SJCRH30 (cell line): ENCODE measurements at regions not wholly inside any gene's neighbourhood (a gene's known extent, or its start where the extent isn't known, plus 50 kb on each side); places are given as distances from the start of the nearest gene placed in this dataset.

Experiments used
- DNase-seq, 2 experiments: peaks; one replicate each; pipeline ENCODE4 v3.0.0-alpha.2; 2015 to 2020
- H3K27ac ChIP-seq: fragments of 250-450 bp; sonication (Bioruptor Pico); 2 replicates; pipeline ENCODE4 v1.5.1; 2020; ENCODE audit warnings: mild to moderate bottlenecking, moderate library complexity
- H3K27me3 ChIP-seq: fragments of 250-450 bp; sonication (Bioruptor Pico); 2 replicates; pipeline ENCODE4 v1.5.1; 2020; ENCODE audit warnings: mild to moderate bottlenecking, moderate library complexity
- H3K36me3 ChIP-seq: fragments of 250-450 bp; sonication (Bioruptor Pico); 2 replicates; pipeline ENCODE4 v1.5.1; 2020; ENCODE audit warnings: mild to moderate bottlenecking, moderate library complexity
- H3K4me1 ChIP-seq: fragments of 250-450 bp; sonication (Bioruptor Pico); 2 replicates; pipeline ENCODE4 v1.5.1; 2020; ENCODE audit warnings: mild to moderate bottlenecking, moderate library complexity
- H3K4me3 ChIP-seq: fragments of 250-450 bp; sonication (Bioruptor Pico); 2 replicates; pipeline ENCODE4 v1.5.1; 2020; ENCODE audit warnings: mild to moderate bottlenecking, moderate library complexity
- H3K9me3 ChIP-seq: fragments of 250-450 bp; sonication (Bioruptor Pico); replicated peaks from 2 replicates; pipeline ENCODE4 v1.5.1; 2020; ENCODE audit warnings: mild to moderate bottlenecking, moderate library complexity

DNA sequence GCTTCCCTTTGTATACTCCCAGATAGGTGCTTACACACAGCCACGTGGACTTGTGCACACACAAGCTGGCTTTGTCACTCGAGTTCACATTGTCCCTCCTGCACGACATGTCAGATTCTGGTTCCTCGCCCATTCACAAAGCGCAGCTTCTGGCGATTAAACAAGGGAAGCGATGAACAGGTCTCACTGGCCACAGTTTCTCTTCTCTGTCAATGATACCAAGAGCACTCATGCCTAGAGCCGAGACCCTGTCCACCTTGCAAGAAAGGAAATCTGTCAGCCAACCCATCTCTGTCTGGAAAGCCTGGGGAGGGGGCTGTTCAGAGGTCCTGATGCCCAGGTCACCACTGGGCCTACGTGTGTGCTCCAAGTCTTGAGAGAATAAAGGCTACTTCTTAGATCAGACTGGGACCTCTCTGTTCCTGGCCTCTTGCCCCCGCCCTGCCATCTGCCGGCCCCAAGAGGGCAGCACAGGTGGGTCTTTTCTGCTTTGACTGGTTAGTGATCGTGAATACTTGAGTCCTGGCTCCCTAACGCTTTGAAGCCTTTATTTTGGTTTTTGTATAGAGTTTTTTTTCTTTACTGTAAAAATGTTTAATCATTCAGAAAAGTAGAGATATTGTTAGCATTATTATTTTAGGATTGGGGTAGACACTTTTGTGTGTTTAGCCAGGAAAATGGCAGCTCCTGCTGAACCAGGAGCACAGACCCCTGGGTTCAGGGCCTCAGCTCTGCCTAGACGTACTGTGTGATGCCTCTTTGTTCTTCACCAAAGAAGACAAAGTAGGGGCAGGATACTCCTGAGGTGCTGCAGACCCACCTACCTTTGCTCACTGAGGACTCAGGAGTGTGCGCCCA lies 104.7 kb downstream of the MRM1 start:
- H3K9me3 ChIP-seq = no peaks in the 10 kb centered on the region
- no peak overlapping the region for H3K4me3 ChIP-seq
- H3K27me3 ChIP-seq = no peaks in the 10 kb centered on the region
- no peaks in the 10 kb centered on the region for H3K4me1 ChIP-seq
- peak; percentile 39 to 57 for DNase-seq
- no peak overlapping the region for H3K27ac ChIP-seq
- H3K36me3 ChIP-seq = no peaks in the 10 kb centered on the region

DNA sequence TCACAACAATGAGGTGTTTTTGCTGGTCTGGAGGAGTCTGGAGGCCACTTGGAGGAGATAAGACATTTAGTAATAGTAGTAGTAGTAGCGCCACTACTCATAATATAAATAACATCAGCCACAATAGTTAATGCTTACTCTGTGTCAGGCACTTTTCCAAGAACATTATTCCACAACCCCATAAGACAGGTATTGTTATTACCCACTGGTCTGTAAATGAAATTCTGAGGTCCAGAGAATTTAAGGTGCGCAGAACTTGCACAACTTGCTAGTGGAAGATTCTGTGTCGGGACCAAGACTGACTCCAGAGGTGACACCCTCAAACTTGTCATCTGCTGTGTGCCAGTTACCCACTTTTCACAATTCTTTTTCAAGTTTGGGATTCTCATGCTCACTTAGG lies 106.5 kb downstream of the MRM1 start:
- H3K4me3 ChIP-seq = no peak overlapping the region
- no peaks in the 10 kb centered on the region for H3K27me3 ChIP-seq
- no peak overlapping the region for H3K27ac ChIP-seq
- H3K36me3 ChIP-seq = no peaks in the 10 kb centered on the region
- DNase-seq = no peak
- H3K9me3 ChIP-seq = no peaks in the 10 kb centered on the region
- H3K4me1 ChIP-seq = no peaks in the 10 kb centered on the region

DNA sequence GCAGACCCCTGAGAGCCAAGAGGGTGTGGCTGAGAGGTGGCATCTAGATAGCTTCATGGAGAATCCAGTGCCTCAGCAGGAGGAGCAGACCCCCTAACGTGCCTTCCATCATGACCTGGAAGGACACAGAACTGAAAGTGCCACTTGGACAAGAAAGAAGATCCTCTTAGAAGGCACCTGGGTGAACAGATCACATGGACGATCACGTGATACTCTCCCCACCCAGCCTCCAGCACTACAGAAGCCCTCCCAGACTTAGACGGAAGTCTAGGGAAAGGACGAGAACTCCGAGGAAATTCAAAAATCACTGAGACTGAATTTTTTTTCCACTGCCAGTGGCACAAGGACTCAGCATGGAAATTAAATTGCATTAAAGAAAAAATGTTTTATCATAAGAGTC lies 113.4 kb downstream of the MRM1 start:
- H3K27me3 ChIP-seq = no peaks in the 10 kb centered on the region; the same call in 1 of the 2 replicates
- H3K4me1 ChIP-seq = no peaks in the 10 kb centered on the region
- H3K27ac ChIP-seq = no peak overlapping the region
- H3K4me3 ChIP-seq = no peak overlapping the region
- no peak for DNase-seq
- H3K9me3 ChIP-seq = no peaks in the 10 kb centered on the region
- no peaks in the 10 kb centered on the region for H3K36me3 ChIP-seq

DNA sequence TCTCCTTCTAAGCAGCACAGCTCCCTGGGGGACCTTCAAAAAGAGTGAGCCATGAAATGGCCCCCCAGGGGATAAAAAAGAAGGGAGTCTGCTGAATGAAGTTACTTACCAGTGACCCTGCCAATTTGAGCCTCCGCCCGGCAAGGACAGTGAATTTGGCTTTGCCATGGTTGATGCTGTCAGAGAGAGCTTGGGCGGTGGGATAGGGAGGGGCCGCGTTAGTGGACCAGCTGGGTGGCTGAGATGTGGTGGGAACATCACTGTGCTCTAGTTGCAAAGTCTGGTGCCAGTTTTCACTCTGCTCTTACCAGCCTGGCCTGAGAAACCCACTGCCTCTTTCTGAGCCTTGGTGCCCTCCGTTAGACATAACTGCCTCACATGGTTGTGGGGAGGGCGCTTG lies 114.6 kb downstream of the MRM1 start:
- H3K4me1 ChIP-seq = no peaks in the 10 kb centered on the region
- no peaks in the 10 kb centered on the region for H3K36me3 ChIP-seq
- no peak for DNase-seq
- H3K4me3 ChIP-seq = no peak overlapping the region
- no peaks in the 10 kb centered on the region; the same call in 1 of the 2 replicates for H3K27me3 ChIP-seq
- H3K9me3 ChIP-seq = no peaks in the 10 kb centered on the region
- no peak overlapping the region for H3K27ac ChIP-seq

DNA sequence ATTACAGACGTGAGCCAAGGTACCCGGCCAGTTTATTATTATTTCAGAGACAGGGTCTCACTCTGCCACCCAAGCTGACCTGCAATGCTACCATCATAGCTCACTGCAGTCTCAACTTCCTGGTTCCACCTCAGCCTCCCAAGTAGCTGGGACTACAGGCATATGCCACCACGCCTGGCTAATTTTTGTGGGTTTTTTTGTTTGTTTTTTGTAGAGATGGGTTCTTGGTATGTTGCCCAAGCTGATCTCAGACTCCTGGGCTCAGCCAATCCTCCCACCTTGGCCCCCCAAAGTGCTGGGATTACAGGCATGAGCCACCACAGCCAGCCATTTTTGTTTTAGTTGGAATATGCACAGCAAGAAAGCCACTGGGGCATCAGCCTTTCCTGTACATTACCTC lies 115.7 kb downstream of the MRM1 start:
- no peak for DNase-seq
- peaks cover 4% of the 10 kb centered on the region; the same call in 1 of the 2 replicates for H3K27me3 ChIP-seq
- H3K4me1 ChIP-seq = no peaks in the 10 kb centered on the region
- H3K36me3 ChIP-seq = no peaks in the 10 kb centered on the region
- H3K4me3 ChIP-seq = no peak overlapping the region
- no peak overlapping the region for H3K27ac ChIP-seq
- no peaks in the 10 kb centered on the region for H3K9me3 ChIP-seq

DNA sequence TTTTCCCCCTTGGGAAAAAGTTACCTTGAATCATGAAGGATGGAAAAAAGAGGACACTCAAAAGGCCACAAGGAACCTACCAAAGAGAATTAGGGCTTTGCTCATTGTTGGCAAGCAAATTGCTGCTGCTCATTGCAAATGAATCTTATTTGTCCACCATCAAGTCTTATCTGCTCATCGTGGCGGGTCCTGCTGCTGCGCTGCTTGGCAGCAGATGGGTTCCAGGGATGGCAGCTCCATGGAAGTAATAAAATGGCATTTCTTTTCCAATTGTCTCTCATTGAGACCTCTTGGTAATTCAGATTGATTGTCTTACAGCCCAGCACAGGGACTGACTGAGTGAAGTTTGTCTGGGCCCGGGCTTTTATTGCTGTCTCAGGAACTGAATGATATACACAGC lies 118.7 kb downstream of the MRM1 start:
- Histone ChIP-seq H3K27ac (no peak overlapping the region), H3K36me3 (no peaks in the 10 kb centered on the region), H3K4me3 (no peak overlapping the region), H3K9me3 (no peaks in the 10 kb centered on the region), H3K4me1 (no peaks in the 10 kb centered on the region), H3K27me3 (peaks cover 4% of the 10 kb centered on the region; the same call in 1 of the 2 replicates)
- no peak for DNase-seq

DNA sequence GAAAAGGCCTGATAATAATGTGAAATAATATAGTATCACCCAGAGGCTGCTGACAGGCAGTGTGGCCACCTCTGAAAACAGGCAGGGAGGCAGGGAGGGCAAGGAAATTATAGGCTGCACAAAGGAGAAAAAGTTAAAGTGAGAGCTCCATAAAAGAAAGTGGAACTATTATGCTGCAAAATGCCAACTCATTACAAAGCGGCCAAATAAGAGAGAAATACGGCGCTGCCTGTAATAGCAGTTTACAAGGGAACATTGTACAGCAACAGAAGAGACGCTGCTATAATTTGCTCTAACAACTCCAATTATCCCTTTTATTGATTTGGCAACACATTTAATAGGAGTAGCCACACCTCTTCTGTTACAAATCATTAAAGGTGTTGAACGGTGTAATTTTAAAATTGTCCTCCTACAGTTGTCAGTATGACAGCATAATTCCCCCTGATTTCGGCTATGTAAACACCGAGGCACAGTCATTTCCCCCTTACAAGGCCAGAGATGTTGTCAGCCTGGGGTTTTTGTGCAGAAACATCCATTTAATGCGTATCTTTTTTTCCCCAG lies 120.3 kb downstream of the MRM1 start:
- Histone ChIP-seq H3K4me3 (no peak overlapping the region), H3K36me3 (no peaks in the 10 kb centered on the region), H3K27ac (no peak overlapping the region), H3K27me3 (peaks cover 8% of the 10 kb centered on the region), H3K9me3 (no peaks in the 10 kb centered on the region), H3K4me1 (no peaks in the 10 kb centered on the region)
- no peak for DNase-seq

DNA sequence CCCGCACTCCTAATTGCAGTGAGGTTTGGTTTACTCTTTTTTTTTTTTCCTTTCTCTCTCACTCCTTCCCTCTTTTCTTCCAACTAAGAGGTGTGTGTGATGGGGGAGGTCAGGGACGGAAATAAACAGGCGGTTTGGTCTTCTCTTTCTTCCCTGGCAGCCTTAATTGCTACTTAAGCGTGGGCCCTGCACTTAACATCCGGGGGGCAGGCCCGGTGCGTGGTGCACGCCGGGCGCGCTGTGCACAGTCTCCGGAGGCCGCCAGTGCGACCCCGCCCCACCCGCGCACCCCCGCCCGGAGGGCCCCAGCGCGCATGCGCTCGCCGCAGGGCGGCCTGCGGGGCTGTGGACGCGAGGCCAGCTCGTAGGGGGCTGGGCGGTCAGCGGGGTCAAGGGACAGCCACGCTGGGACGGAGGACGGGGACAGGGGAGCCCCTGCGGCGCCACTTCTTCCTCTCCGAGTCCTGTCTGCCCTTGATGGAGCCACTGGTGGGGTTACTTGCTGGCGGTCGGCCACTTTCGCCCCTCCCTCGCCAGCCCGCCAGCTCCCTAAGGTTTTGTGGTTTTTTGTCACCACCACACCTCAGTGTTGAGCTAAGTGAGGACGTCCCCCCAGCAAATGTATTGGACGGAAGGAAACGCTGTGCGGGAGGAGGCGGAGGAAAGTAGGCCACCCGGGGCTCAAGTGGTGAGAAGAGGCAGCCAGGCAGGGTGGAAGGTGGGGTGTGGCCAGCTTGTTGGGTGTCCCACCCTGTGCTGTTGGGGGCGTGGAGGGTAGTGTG lies 120.9 kb downstream of the MRM1 start:
- H3K36me3 ChIP-seq = no peaks in the 10 kb centered on the region
- no peak for DNase-seq
- no peaks in the 10 kb centered on the region for H3K9me3 ChIP-seq
- peaks cover 9% of the 10 kb centered on the region for H3K27me3 ChIP-seq
- H3K4me1 ChIP-seq = no peaks in the 10 kb centered on the region
- H3K27ac ChIP-seq = no peak overlapping the region
- no peak overlapping the region for H3K4me3 ChIP-seq

DNA sequence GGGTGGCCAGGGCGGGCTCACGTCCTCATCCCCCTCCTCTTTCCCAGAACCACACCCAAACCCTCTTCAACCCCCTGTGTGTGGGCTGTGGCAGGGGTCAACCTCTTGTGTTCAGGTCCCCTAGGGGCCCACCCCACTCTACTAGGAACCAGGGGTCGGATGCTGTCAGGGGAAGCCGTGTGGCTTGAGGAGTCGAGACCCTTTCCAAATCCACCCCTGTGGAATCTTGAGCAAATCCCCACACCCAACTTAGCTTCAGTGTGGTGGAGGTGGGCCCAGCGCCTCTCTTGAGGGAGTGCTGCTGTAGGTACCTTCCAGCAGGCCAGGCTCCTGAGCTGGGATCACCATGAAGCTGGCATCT lies 121.5 kb downstream of the MRM1 start:
- Histone ChIP-seq H3K36me3 (no peaks in the 10 kb centered on the region), H3K27ac (no peak overlapping the region), H3K4me1 (no peaks in the 10 kb centered on the region), H3K4me3 (no peak overlapping the region), H3K9me3 (no peaks in the 10 kb centered on the region), H3K27me3 (peaks cover 14% of the 10 kb centered on the region)
- no peak for DNase-seq

DNA sequence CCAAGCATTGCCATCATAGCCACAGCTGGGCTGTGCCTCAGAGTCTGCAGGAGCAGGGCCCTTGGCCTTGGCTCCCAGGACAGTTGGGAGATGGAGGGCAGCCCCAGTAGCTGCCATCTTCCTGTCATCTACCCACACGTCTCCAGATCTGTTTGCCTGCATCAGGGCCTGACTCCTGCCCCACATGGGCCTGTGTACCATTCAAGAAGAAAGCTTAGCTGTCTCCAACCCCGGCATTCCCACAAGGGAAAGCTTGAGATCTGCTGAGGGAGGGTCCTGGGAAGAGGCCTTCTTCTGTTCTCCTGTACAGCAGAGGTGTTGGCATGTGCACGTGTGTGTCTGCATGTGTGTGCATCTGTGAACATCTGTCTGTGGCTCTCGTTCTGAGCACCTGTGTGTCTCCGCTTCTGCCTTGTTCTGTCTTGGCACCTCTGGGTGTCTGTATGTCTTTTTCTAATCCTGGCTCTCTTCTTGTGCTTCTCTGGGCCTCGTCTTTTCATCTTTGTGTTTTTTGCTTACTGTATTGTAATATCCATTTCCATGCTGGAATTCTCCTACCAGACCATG lies 122.2 kb downstream of the MRM1 start:
- H3K27me3 ChIP-seq = peaks cover 14% of the 10 kb centered on the region
- no peaks in the 10 kb centered on the region for H3K36me3 ChIP-seq

DNA sequence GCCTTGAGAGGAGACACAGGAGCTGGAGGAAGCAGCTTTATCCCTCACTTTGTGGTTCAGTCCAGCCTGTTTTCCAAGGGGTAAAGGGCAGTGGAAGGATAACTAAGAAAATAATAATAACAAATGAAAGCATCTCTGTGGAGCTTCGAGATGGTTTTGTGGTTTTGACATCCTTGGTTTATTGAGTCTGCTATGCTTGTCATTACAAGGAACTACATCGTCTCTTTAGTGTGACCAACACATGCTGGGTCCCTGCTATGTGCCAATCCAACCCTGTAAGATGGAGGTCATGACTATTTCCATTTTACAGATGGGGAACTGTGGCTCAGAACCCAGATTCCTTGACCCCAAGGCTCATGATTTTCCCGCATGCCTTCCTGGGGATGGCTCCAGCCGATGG lies 124.8 kb downstream of the MRM1 start:
- Histone ChIP-seq H3K27ac (no peak overlapping the region), H3K36me3 (no peaks in the 10 kb centered on the region), H3K9me3 (no peaks in the 10 kb centered on the region), H3K4me1 (no peaks in the 10 kb centered on the region), H3K27me3 (peaks cover 14% of the 10 kb centered on the region), H3K4me3 (no peak overlapping the region)
- no peak for DNase-seq

More for the DNA sequence above, 122.2 kb downstream of the MRM1 start:
- Histone ChIP-seq H3K9me3 (no peaks in the 10 kb centered on the region), H3K27ac (no peak overlapping the region), H3K4me3 (no peak overlapping the region), H3K4me1 (no peaks in the 10 kb centered on the region)
- no peak for DNase-seq

DNA sequence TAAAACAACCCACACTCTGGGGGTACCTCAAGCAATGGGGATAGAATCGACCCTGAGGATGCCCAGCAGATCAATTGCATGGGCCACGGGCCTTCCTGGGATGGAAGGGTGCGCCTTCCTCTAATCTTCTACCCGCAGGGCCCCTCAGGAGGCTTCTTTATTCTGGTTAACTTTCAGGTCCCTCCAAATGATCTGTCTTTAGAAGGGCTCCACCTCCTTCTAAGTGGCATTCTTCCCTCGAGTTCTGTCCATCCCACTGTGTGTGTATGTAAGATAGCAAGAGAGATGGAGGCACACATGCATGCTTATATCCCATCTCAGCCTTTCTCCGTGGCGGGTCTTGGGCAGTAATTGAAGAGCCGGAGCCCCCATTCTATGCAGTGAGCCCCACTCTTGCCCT lies 125.7 kb downstream of the MRM1 start:
- no peak overlapping the region for H3K27ac ChIP-seq
- H3K4me3 ChIP-seq = no peak overlapping the region
- no peaks in the 10 kb centered on the region for H3K4me1 ChIP-seq
- no peaks in the 10 kb centered on the region for H3K36me3 ChIP-seq
- H3K9me3 ChIP-seq = no peaks in the 10 kb centered on the region
- H3K27me3 ChIP-seq = peaks cover 11% of the 10 kb centered on the region
- DNase-seq = no peak

DNA sequence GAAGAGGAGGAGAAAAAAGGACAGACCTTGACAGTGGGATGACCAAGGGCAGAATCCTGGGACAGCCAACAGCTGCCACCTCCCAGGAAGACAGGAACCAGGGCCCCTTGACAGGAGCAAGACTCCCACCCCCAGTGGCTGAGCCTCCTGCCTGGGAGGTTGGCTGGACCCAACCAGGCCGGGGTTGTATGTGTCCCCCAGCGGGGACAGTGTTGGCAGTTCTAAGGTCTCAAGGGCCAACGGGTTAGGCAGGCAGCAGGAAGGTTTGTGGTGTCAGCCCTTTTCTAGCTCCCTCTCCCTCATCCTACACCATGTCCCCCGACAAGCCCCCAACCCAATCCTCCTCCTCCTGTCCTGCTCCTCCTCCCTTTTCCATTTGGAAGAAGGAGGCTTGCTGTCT lies 126.2 kb downstream of the MRM1 start:
- Histone ChIP-seq H3K36me3 (no peaks in the 10 kb centered on the region), H3K9me3 (no peaks in the 10 kb centered on the region), H3K4me1 (no peaks in the 10 kb centered on the region), H3K27ac (no peak overlapping the region), H3K4me3 (no peak overlapping the region), H3K27me3 (peaks cover 11% of the 10 kb centered on the region)
- DNase-seq = no peak

DNA sequence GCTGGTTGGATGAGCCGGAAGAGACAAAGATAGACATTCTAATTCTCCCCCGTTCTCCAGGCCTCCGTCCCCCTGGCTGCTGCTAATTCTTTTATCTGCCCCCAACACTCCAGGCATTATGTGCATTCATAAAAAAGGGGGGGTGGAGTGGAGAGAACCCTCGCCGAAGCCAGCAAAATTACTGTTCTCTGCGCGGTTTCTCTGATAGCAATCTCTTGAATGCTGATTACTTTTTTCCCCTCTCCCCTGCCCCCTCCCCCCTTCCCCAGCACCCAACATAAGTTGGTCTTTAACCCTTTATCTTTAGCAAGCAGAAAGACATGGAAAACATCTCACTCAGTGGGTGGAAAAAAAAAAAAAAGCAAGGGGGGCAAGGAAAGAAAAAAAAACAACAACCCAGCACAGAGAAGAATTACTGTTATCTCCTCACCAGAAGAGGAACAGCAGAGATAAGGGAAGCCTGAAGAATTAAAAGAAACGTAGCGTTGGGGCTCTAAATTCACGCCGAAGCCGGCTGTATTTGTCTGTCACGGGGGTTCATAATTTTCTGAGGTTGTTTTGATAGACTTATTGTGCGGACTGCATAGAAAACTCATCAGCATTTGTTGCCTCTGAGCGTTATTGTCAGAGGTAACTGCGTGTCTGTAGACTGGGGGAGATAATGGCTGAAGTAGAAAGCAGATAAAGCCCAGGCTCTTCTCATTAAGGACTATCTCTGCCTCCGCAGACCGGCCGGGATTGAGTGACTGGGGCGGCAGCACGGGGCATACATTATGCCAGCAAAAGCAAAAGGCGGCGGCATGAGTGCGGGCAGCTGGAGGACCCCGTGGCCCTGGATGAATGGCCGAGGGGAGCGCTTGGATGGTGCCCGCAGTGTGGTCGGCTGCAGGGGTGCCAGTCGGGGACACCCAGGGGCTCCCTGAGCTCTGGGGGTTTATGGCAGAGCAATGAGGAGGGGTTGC lies 126.9 kb downstream of the MRM1 start:
- peaks cover 11% of the 10 kb centered on the region for H3K27me3 ChIP-seq
- H3K4me3 ChIP-seq = no peak overlapping the region
- DNase-seq = no peak
- H3K27ac ChIP-seq = no peak overlapping the region
- H3K9me3 ChIP-seq = no peaks in the 10 kb centered on the region
- no peaks in the 10 kb centered on the region for H3K36me3 ChIP-seq
- H3K4me1 ChIP-seq = no peaks in the 10 kb centered on the region
